CD4-positive, alpha-beta T cell treated with Interleukin-15 for 4 hours (primary cell): ENCODE measurements at regions not wholly inside any gene's neighbourhood (a gene's known extent, or its start where the extent isn't known, plus 50 kb on each side); places are given as distances from the start of the nearest gene placed in this dataset.

ENCODE experiments used
- DNase-seq: peaks from one replicate; pipeline ENCODE4 v3.0.0-alpha.2; 2020; ENCODE audit warnings: low spot score

GRCh38 chr18:45312555-45313126, 302.6 kb upstream of the SLC14A2 start:
- DNase-seq: no peak

- no peak for DNase-seq
Measured at GRCh38 chr18:45316127-45316526, 299.1 kb upstream of the SLC14A2 start.

GRCh38 chr18:45317948-45318640, 297.2 kb upstream of the SLC14A2 start:
- DNase-seq: no peak

- no peak for DNase-seq
Measured at GRCh38 chr18:45320724-45321123, 294.6 kb upstream of the SLC14A2 start.

- no peak for DNase-seq
Measured at GRCh38 chr18:45321520-45321919, 293.8 kb upstream of the SLC14A2 start.

GRCh38 chr18:45322343-45322742, 292.9 kb upstream of the SLC14A2 start:
- DNase-seq: no peak

GRCh38 chr18:45324101-45324494, 291.2 kb upstream of the SLC14A2 start:
- DNase-seq: no peak

- DNase-seq: no peak
Measured at GRCh38 chr18:45324495-45325113, 290.7 kb upstream of the SLC14A2 start.

GRCh38 chr18:45325778-45326177, 289.5 kb upstream of the SLC14A2 start:
- DNase-seq: no peak

GRCh38 chr18:45326505-45326904, 288.8 kb upstream of the SLC14A2 start:
- DNase-seq: no peak

- DNase-seq: no peak
Measured at GRCh38 chr18:45328296-45328695, 287.0 kb upstream of the SLC14A2 start.

- no peak for DNase-seq
Measured at GRCh38 chr18:45328811-45329210, 286.5 kb upstream of the SLC14A2 start.

GRCh38 chr18:45329316-45329715, 286.0 kb upstream of the SLC14A2 start:
- no peak for DNase-seq

- no peak for DNase-seq
Measured at GRCh38 chr18:45330170-45330594, 285.1 kb upstream of the SLC14A2 start.

- no peak for DNase-seq
Measured at GRCh38 chr18:45332871-45333270, 282.4 kb upstream of the SLC14A2 start.

GRCh38 chr18:45334191-45334590, 281.1 kb upstream of the SLC14A2 start:
- DNase-seq: no peak

- no peak for DNase-seq
Measured at GRCh38 chr18:45335282-45336043, 279.8 kb upstream of the SLC14A2 start.

GRCh38 chr18:45336448-45336847, 278.8 kb upstream of the SLC14A2 start:
- no peak for DNase-seq

- no peak for DNase-seq
Measured at GRCh38 chr18:45337477-45337876, 277.8 kb upstream of the SLC14A2 start.

GRCh38 chr18:45339810-45340550, 275.3 kb upstream of the SLC14A2 start:
- DNase-seq: no peak

GRCh38 chr18:45340884-45341283, 274.4 kb upstream of the SLC14A2 start:
- DNase-seq: no peak

- DNase-seq: no peak
Measured at GRCh38 chr18:45341454-45341853, 273.8 kb upstream of the SLC14A2 start.
